ENCODE measurements at regions not wholly inside any gene's neighbourhood (a gene's known extent, or its start where the extent isn't known, plus 50 kb on each side); places are given as distances from the start of the nearest gene placed in this dataset.
"Not testable (repeated sequence)": the region's sequence is repeated elsewhere in the genome, so short reads cannot be mapped to it uniquely, and the experiment has no call there.

DNA sequence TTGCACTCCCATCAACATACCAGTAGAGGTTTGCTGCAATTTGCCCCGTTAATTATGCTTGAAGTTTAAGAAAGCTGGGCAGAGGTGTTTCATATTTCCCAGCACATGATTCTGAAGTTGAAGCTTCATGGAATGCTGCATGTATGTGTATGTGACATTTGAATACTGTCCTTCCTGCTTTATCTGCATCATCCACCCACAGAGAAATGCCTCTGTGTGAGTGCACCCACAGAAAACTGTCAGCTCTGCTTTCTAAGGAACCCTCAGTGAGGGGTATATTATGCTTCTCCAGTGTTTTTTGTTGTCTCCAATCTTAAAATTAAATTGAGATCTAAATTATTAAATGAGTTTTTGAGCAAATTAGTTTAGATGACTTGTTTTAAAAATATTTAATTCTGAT, 358.1 kb upstream of the PIK3R1 start:
- ATAC-seq (ENCODE audit: low read depth in 2 of 2) (no peak), DNase-seq (no peak)
- Mint-ChIP-seq H3K36me3 (no peaks in the 10 kb centered on the region), H3K27me3 (peaks cover 14% of the 10 kb centered on the region), H3K9me3 (peaks cover 0 to 5% (median 0%) of the 10 kb centered on the region in 7 donors), H3K27ac (no peak overlapping the region), H3K4me3 (no peak overlapping the region), H3K4me1 (no peaks in the 10 kb centered on the region)
- Histone ChIP-seq H3K4me3 (ENCODE audit: low read depth, low read length) (no peak overlapping the region), H3K27me3 (ENCODE audit: control insufficient read depth, insufficient read depth, low read length) (no peaks in the 10 kb centered on the region), H3K27ac (ENCODE audit: insufficient read depth, low read length, poor library complexity, severe bottlenecking) (no peak overlapping the region), H3K36me3 (ENCODE audit: control insufficient read depth, insufficient read depth, low read length) (no peaks in the 10 kb centered on the region), H3K9me3 (ENCODE audit: control insufficient read depth in 2 of 2, low read length in 2 of 2) (no peaks in the 10 kb centered on the region), H3K4me1 (ENCODE audit: control insufficient read depth, insufficient read depth, low read length, poor library complexity, severe bottlenecking) (no peaks in the 10 kb centered on the region)

GRCh38 chr5:67855523-67855922, 360.0 kb upstream of the PIK3R1 start:
- ATAC-seq (ENCODE audit: low read depth in 2 of 2) (no peak), DNase-seq (no peak)
- Mint-ChIP-seq H3K27me3 (peaks cover 11% of the 10 kb centered on the region), H3K36me3 (no peaks in the 10 kb centered on the region), H3K4me3 (no peak overlapping the region), H3K9me3 (peaks cover 0 to 5% (median 0%) of the 10 kb centered on the region in 7 donors), H3K4me1 (no peaks in the 10 kb centered on the region), H3K27ac (no peak overlapping the region)
- H3K27ac ChIP-seq (ENCODE audit: insufficient read depth, low read length, poor library complexity, severe bottlenecking): no peak overlapping the region
- H3K9me3 ChIP-seq (ENCODE audit: control insufficient read depth in 2 of 2, low read length in 2 of 2): no peaks in the 10 kb centered on the region
- H3K36me3 ChIP-seq (ENCODE audit: control insufficient read depth, insufficient read depth, low read length): no peaks in the 10 kb centered on the region
- no peaks in the 10 kb centered on the region for H3K27me3 ChIP-seq (ENCODE audit: control insufficient read depth, insufficient read depth, low read length)
- no peaks in the 10 kb centered on the region for H3K4me1 ChIP-seq (ENCODE audit: control insufficient read depth, insufficient read depth, low read length, poor library complexity, severe bottlenecking)
- H3K4me3 ChIP-seq (ENCODE audit: low read depth, low read length): no peak overlapping the region

- H3K27ac Mint-ChIP-seq; H3K4me3 ChIP-seq (ENCODE audit: low read depth, low read length); H3K9me3 ChIP-seq (ENCODE audit: control insufficient read depth in 2 of 2, low read length in 2 of 2); H3K9me3 Mint-ChIP-seq; H3K27me3 ChIP-seq (ENCODE audit: control insufficient read depth, insufficient read depth, low read length); H3K4me3 Mint-ChIP-seq; H3K27ac ChIP-seq (ENCODE audit: insufficient read depth, low read length, poor library complexity, severe bottlenecking); H3K36me3 ChIP-seq (ENCODE audit: control insufficient read depth, insufficient read depth, low read length); DNase-seq; H3K36me3 Mint-ChIP-seq; H3K4me1 Mint-ChIP-seq; H3K4me1 ChIP-seq (ENCODE audit: control insufficient read depth, insufficient read depth, low read length, poor library complexity, severe bottlenecking); ATAC-seq (ENCODE audit: low read depth in 2 of 2): not testable (repeated sequence)
- peaks cover 17% of the 10 kb centered on the region for H3K27me3 Mint-ChIP-seq
These were observed 364.6 kb upstream of the PIK3R1 start for GRCh38 chr5:67850906-67851305.

DNA sequence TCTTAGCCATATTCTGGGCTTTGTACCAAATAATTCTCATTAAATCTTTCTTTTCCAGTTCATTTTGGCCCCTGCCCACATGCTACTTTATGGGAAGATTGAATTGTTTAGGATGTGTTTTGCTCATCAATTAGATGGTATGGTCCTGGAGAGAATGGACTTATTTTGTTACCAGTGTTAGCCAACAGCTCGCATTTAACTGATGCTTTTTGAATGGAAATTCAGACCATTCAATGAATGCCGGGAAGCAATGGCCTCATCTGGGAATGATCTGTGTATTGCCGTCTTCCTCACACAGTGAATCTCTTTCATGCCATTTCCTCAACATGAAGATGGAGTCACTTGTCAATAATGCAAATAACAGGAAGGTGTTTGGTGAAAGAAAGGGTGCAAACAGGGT, 370.6 kb upstream of the PIK3R1 start:
- Mint-ChIP-seq H3K9me3 (peaks cover 0 to 3% (median 0%) of the 10 kb centered on the region in 7 donors), H3K36me3 (no peaks in the 10 kb centered on the region), H3K27ac (no peak overlapping the region), H3K27me3 (peaks cover 15% of the 10 kb centered on the region), H3K4me3 (no peak overlapping the region), H3K4me1 (no peaks in the 10 kb centered on the region)
- ATAC-seq (ENCODE audit: low read depth in 2 of 2): no peak
- H3K27ac ChIP-seq (ENCODE audit: insufficient read depth, low read length, poor library complexity, severe bottlenecking): no peak overlapping the region
- H3K4me3 ChIP-seq (ENCODE audit: low read depth, low read length): no peak overlapping the region
- H3K27me3 ChIP-seq (ENCODE audit: control insufficient read depth, insufficient read depth, low read length): peaks cover 14% of the 10 kb centered on the region
- DNase-seq: no peak
- no peaks in the 10 kb centered on the region for H3K4me1 ChIP-seq (ENCODE audit: control insufficient read depth, insufficient read depth, low read length, poor library complexity, severe bottlenecking)
- H3K36me3 ChIP-seq (ENCODE audit: control insufficient read depth, insufficient read depth, low read length): no peaks in the 10 kb centered on the region
- H3K9me3 ChIP-seq (ENCODE audit: control insufficient read depth in 2 of 2, low read length in 2 of 2): no peaks in the 10 kb centered on the region

DNA sequence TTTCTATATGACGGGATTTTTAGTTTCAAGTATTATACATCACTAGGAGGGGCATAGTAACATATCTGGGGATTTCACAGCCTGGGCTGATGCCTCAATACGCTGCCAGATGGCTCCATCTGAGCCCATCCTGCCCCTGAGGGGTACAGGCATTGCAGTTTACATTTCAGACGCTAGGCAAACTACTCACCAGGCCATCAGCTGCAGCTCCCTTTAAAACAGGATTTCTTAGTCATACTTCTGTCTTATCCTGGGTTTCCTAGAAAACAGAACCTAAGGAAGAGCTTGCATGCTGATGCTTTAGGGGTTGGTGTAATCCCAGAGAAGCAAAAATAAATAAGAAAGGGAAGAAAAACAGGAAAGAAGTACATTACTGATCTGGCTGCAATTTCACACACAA, 372.8 kb upstream of the PIK3R1 start:
- Histone ChIP-seq H3K9me3 (ENCODE audit: control insufficient read depth in 2 of 2, low read length in 2 of 2) (no peaks in the 10 kb centered on the region), H3K27ac (ENCODE audit: insufficient read depth, low read length, poor library complexity, severe bottlenecking) (no peak overlapping the region), H3K4me1 (ENCODE audit: control insufficient read depth, insufficient read depth, low read length, poor library complexity, severe bottlenecking) (no peaks in the 10 kb centered on the region), H3K4me3 (ENCODE audit: low read depth, low read length) (no peak overlapping the region), H3K27me3 (ENCODE audit: control insufficient read depth, insufficient read depth, low read length) (peaks cover 14% of the 10 kb centered on the region), H3K36me3 (ENCODE audit: control insufficient read depth, insufficient read depth, low read length) (no peaks in the 10 kb centered on the region)
- Mint-ChIP-seq H3K27me3 (peaks cover 12% of the 10 kb centered on the region), H3K27ac (no peak overlapping the region), H3K4me3 (no peak overlapping the region), H3K36me3 (no peaks in the 10 kb centered on the region), H3K9me3 (peaks cover 0 to 3% (median 0%) of the 10 kb centered on the region in 7 donors), H3K4me1 (no peaks in the 10 kb centered on the region)
- DNase-seq (no peak), ATAC-seq (ENCODE audit: low read depth in 2 of 2) (no peak)

DNA sequence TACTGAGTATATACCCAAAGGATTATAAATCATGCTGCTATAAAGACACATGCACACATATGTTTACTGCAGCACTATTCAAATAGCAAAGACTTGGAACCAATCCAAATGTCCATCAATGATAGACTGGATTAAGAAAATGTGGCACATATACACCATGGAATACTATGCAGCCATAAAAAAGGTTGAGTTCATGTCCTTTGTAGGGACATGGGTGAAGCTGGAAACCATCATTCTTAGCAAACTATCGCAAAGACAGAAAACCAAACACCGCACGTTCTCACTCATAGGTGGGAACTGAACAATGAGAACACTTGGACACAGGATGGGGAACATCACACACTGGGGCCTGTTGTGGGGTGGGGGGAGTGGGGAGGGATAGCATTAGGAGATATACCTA, 378.3 kb upstream of the PIK3R1 start:
- not testable (repeated sequence) for ATAC-seq (ENCODE audit: low read depth in 2 of 2); H3K4me3 Mint-ChIP-seq; H3K27me3 ChIP-seq (ENCODE audit: control insufficient read depth, insufficient read depth, low read length); H3K4me1 Mint-ChIP-seq; H3K27ac Mint-ChIP-seq; H3K27ac ChIP-seq (ENCODE audit: insufficient read depth, low read length, poor library complexity, severe bottlenecking); H3K9me3 Mint-ChIP-seq; H3K36me3 Mint-ChIP-seq; H3K4me3 ChIP-seq (ENCODE audit: low read depth, low read length); DNase-seq; H3K4me1 ChIP-seq (ENCODE audit: control insufficient read depth, insufficient read depth, low read length, poor library complexity, severe bottlenecking); H3K9me3 ChIP-seq (ENCODE audit: control insufficient read depth in 2 of 2, low read length in 2 of 2); H3K36me3 ChIP-seq (ENCODE audit: control insufficient read depth, insufficient read depth, low read length)
- peaks cover 14% of the 10 kb centered on the region for H3K27me3 Mint-ChIP-seq

DNA sequence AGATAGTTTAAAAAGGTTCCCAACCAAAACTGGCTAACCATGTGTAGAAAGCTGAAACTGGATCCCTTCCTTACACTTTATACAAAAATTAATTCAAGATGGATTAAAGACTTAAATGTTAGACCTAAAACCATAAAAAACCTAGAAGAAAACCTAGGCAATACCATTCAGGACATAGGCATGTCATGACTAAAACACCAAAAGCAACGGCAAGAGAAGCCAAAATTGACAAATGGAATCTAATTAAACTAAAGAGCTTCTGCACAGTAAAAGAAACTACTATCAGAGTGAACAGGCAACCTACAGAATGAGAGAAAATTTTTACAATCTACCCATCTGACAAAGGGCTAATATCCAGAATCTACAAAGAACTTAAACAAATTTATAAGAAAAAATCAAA, 379.1 kb upstream of the PIK3R1 start:
- H3K4me3 ChIP-seq (ENCODE audit: low read depth, low read length); H3K27me3 ChIP-seq (ENCODE audit: control insufficient read depth, insufficient read depth, low read length); H3K9me3 Mint-ChIP-seq; H3K27ac ChIP-seq (ENCODE audit: insufficient read depth, low read length, poor library complexity, severe bottlenecking); H3K9me3 ChIP-seq (ENCODE audit: control insufficient read depth in 2 of 2, low read length in 2 of 2); H3K4me1 Mint-ChIP-seq; H3K27ac Mint-ChIP-seq; H3K4me1 ChIP-seq (ENCODE audit: control insufficient read depth, insufficient read depth, low read length, poor library complexity, severe bottlenecking); DNase-seq; ATAC-seq (ENCODE audit: low read depth in 2 of 2); H3K36me3 ChIP-seq (ENCODE audit: control insufficient read depth, insufficient read depth, low read length); H3K4me3 Mint-ChIP-seq; H3K36me3 Mint-ChIP-seq: not testable (repeated sequence)
- peaks cover 14% of the 10 kb centered on the region for H3K27me3 Mint-ChIP-seq

GRCh38 chr5:67831048-67831447, 384.5 kb upstream of the PIK3R1 start:
- H3K9me3 ChIP-seq (ENCODE audit: control insufficient read depth in 2 of 2, low read length in 2 of 2): no peaks in the 10 kb centered on the region
- no peaks in the 10 kb centered on the region for H3K4me1 ChIP-seq (ENCODE audit: control insufficient read depth, insufficient read depth, low read length, poor library complexity, severe bottlenecking)
- Mint-ChIP-seq H3K4me3 (no peak overlapping the region), H3K27ac (no peak overlapping the region), H3K9me3 (peaks cover 0 to 2% (median 0%) of the 10 kb centered on the region in 7 donors), H3K27me3 (peaks cover 10% of the 10 kb centered on the region), H3K4me1 (no peaks in the 10 kb centered on the region), H3K36me3 (no peaks in the 10 kb centered on the region)
- DNase-seq: no peak
- no peak overlapping the region for H3K4me3 ChIP-seq (ENCODE audit: low read depth, low read length)
- peaks cover 2% of the 10 kb centered on the region for H3K27me3 ChIP-seq (ENCODE audit: control insufficient read depth, insufficient read depth, low read length)
- H3K27ac ChIP-seq (ENCODE audit: insufficient read depth, low read length, poor library complexity, severe bottlenecking): no peak overlapping the region
- no peak for ATAC-seq (ENCODE audit: low read depth in 2 of 2)
- no peaks in the 10 kb centered on the region for H3K36me3 ChIP-seq (ENCODE audit: control insufficient read depth, insufficient read depth, low read length)
